Thyroid gland (tissue), 4 donors: ENCODE measurements at regions not wholly inside any gene's neighbourhood (a gene's known extent, or its start where the extent isn't known, plus 50 kb on each side); places are given as distances from the start of the nearest gene placed in this dataset.

ENCODE experiments used
- DNase-seq, 2 donors: peaks; one replicate each; pipeline ENCODE4 v3.0.0-alpha.2; 2019
- H3K27ac ChIP-seq, 3 donors: fragments of 200-600 bp; sonication (generic); 1 replicate in 2 of 3; 2 replicates in 1 of 3; pipeline ENCODE4 v1.5.1; 2016 to 2019; ENCODE audit warnings: mild to moderate bottlenecking in 1 of 3, moderate library complexity in 1 of 3
- H3K27me3 ChIP-seq: fragments of 200-600 bp; sonication (generic); one replicate; pipeline ENCODE4 v1.5.1; 2019
- H3K36me3 ChIP-seq, 2 donors: fragments of 200-600 bp; sonication (generic); one replicate each; pipeline ENCODE4 v1.5.1; 2016 to 2019
- H3K4me1 ChIP-seq, 2 donors: fragments of 200-600 bp; sonication (generic); one replicate each; pipeline ENCODE4 v1.5.1; 2017 to 2019
- H3K4me3 ChIP-seq, 3 donors: fragments of 200-600 bp; sonication (generic); replicated peaks in 1 of 3; 1 replicate in 2 of 3; 2 replicates in 1 of 3; pipeline ENCODE4 v1.5.1; 2016; ENCODE audit warnings: mild to moderate bottlenecking in 1 of 3
- H3K9me3 ChIP-seq: fragments of 200-600 bp; sonication (generic); one replicate; pipeline ENCODE4 v1.5.1; 2017
- POLR2A ChIP-seq, 2 donors: fragments of 450-650 bp; IDR thresholded peaks; one replicate each; pipeline ENCODE4 v1.6.1; 2017; ENCODE audit warnings: antibody characterized with exemption in 2 of 2, mild to moderate bottlenecking in 2 of 2, moderate library complexity in 1 of 2
- WGBS, 2 donors: methylation state at CpG; one replicate each; pipeline ENCODE4 v1.1.5; 2017; 5-methylcytosine and 5-hydroxymethylcytosine counted together
- intact Hi-C: fragments of 100-400 bp; cut with DNase I; formaldehyde crosslinking; loops from one replicate; pipeline ENCODE4 v1.15.1; 2023
- TF ChIP-seq, protein P1 (sequence below), 6 experiments: fragments of 200-600 bp in 3 of 6; fragments of 450-650 bp in 3 of 6; sonication (generic) in 3 of 6; IDR thresholded peaks; one replicate each; pipeline ENCODE4 v1.5.1; 2016 to 2019; ENCODE audit warnings: antibody characterized with exemption in 6 of 6, mild to moderate bottlenecking in 2 of 6, inconsistent platforms in 1 of 6, moderate library complexity in 1 of 6

- no peaks in the 10 kb centered on the region for H3K9me3 ChIP-seq
- H3K36me3 ChIP-seq = no peaks in the 10 kb centered on the region
- DNase-seq = no peak
- H3K27me3 ChIP-seq = no peaks in the 10 kb centered on the region
- WGBS, 2 donors = 81 to 100% methylated on average over 1 of the region's 1 CpG
- TF ChIP-seq, protein P1, sequence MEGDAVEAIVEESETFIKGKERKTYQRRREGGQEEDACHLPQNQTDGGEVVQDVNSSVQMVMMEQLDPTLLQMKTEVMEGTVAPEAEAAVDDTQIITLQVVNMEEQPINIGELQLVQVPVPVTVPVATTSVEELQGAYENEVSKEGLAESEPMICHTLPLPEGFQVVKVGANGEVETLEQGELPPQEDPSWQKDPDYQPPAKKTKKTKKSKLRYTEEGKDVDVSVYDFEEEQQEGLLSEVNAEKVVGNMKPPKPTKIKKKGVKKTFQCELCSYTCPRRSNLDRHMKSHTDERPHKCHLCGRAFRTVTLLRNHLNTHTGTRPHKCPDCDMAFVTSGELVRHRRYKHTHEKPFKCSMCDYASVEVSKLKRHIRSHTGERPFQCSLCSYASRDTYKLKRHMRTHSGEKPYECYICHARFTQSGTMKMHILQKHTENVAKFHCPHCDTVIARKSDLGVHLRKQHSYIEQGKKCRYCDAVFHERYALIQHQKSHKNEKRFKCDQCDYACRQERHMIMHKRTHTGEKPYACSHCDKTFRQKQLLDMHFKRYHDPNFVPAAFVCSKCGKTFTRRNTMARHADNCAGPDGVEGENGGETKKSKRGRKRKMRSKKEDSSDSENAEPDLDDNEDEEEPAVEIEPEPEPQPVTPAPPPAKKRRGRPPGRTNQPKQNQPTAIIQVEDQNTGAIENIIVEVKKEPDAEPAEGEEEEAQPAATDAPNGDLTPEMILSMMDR (IDR thresholded peaks at IDR 0.05) = no peak
- TF ChIP-seq POLR2A (IDR thresholded peaks at IDR 0.05) = no peak
- no peaks in the 10 kb centered on the region for H3K4me1 ChIP-seq
- H3K4me3 ChIP-seq = no peak overlapping the region
- intact Hi-C loops = no loop called here
- H3K27ac ChIP-seq = no peak overlapping the region
Observed at GRCh38 chr3:28080716-28081115, 160.7 kb upstream of the CMC1 start.

DNA sequence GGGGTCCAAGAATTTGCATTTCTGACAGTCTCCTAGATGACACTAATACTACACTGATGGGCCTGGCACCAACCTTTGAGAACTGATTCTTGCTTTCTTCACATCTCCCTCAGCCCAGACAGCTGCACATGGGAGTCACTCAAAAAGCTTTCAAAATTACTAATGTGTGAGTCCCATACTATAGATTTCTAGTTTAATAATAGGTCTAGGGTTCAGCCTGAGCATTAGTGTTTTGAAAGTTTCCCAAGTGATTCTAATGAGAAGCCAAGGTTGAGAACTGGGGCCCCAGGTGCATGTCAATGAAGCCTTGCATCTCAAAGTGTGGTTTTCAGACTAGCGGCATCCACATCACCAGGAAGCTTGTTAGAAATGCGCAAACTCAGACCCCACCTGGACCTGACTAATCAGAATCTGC, 159.9 kb upstream of the CMC1 start:
- intact Hi-C loops = no loop called here
- 81% methylated on average over 2 of the region's 2 CpGs for WGBS, 2 donors
- TF ChIP-seq, protein P1 (IDR thresholded peaks at IDR 0.05) = no peak
- TF ChIP-seq POLR2A (IDR thresholded peaks at IDR 0.05) = no peak

GRCh38 chr3:28087591-28087990, 153.8 kb upstream of the CMC1 start:
- TF ChIP-seq, protein P1 (IDR thresholded peaks at IDR 0.05) = no peak
- TF ChIP-seq POLR2A (IDR thresholded peaks at IDR 0.05) = no peak
- DNase-seq = no peak
- Histone ChIP-seq H3K9me3 (no peaks in the 10 kb centered on the region), H3K27ac (no peak overlapping the region), H3K4me1 (no peaks in the 10 kb centered on the region), H3K36me3 (no peaks in the 10 kb centered on the region), H3K4me3 (no peak overlapping the region), H3K27me3 (no peaks in the 10 kb centered on the region)
- WGBS, 2 donors = 84 to 93% methylated on average over 2 of the region's 2 CpGs
- intact Hi-C loops = no loop called here

More for the DNA sequence above, 159.9 kb upstream of the CMC1 start:
- H3K4me1 ChIP-seq = no peaks in the 10 kb centered on the region
- no peaks in the 10 kb centered on the region for H3K27me3 ChIP-seq
- no peaks in the 10 kb centered on the region for H3K36me3 ChIP-seq
- no peak overlapping the region for H3K4me3 ChIP-seq
- no peaks in the 10 kb centered on the region for H3K9me3 ChIP-seq
- H3K27ac ChIP-seq = no peak overlapping the region
- no peak for DNase-seq

DNA sequence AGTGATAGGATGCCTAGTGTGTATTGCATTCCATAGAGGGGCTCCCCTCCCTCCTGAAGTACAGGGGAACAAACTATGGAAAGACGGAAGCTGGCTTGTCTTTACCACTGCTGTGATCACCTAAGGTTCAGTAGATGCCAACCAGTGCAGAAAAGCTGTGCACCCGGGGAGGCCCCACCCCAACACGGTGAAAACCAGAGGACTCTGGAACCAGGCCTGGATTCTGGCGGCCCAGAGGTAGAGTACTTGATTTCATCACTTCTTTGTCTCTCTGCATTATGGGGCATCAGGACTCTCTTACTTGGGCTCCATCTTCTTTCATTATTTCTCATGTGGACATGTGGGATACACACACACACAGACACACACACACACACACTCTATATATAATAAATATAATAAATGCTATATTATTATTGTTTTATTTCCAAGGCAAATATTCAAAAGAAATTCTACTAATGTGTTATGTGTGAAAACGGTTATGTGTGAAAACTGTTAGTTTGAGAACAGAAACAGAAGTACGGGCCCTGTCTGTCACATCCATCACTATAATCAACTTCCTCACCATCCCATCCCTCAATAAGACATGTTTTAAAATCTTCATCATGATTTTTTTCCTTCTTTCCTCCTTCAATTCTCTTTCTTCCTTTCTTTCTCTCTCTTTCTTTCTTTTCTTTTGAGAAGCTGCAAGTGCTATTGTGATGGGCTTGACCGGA, 152.4 kb upstream of the CMC1 start:
- DNase-seq = no peak
- no peaks in the 10 kb centered on the region for H3K4me1 ChIP-seq
- TF ChIP-seq POLR2A (IDR thresholded peaks at IDR 0.05) = no peak
- TF ChIP-seq, protein P1 (IDR thresholded peaks at IDR 0.05) = no peak
- no peaks in the 10 kb centered on the region for H3K9me3 ChIP-seq
- 86 to 89% methylated on average over 7 of the region's 7 CpGs for WGBS, 2 donors
- no peak overlapping the region for H3K27ac ChIP-seq
- intact Hi-C loops = no loop called here
- no peaks in the 10 kb centered on the region for H3K36me3 ChIP-seq
- H3K27me3 ChIP-seq = no peaks in the 10 kb centered on the region
- H3K4me3 ChIP-seq = no peak overlapping the region

DNA sequence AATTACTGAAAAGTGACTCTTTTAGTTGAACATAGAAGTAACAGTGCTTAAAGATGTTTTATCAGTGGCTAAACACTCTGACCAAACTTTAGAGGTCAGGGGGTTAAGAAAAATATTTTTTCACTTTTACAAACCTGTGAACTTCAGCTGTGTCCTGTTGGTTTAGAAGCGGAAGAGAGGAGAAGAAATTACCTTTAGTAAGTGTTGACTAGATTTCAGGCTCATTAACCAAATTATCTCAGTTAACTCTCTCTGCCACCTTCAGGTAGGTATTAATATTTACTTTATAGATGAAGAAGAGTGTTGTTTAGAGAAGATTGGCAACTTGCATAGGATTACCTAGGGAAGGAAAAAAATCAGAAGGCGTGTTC, 151.9 kb upstream of the CMC1 start:
- 74 to 80% methylated on average over 2 of the region's 2 CpGs for WGBS, 2 donors
- Histone ChIP-seq H3K27me3 (no peaks in the 10 kb centered on the region), H3K27ac (no peak overlapping the region), H3K9me3 (no peaks in the 10 kb centered on the region), H3K36me3 (no peaks in the 10 kb centered on the region), H3K4me1 (no peaks in the 10 kb centered on the region), H3K4me3 (no peak overlapping the region)
- TF ChIP-seq POLR2A (IDR thresholded peaks at IDR 0.05) = no peak
- TF ChIP-seq, protein P1 (IDR thresholded peaks at IDR 0.05) = no peak
- intact Hi-C loops = no loop called here
- DNase-seq = no peak
